NCI-H2171 (cell line): ENCODE measurements at regions not wholly inside any gene's neighbourhood (a gene's known extent, or its start where the extent isn't known, plus 50 kb on each side); places are given as distances from the start of the nearest gene placed in this dataset.
"Not testable (repeated sequence)": the region's sequence is repeated elsewhere in the genome, so short reads cannot be mapped to it uniquely, and the experiment has no call there.

ENCODE experiments used
- DNase-seq: peaks from one replicate; lab custom pipeline; 2025; lab: John Stamatoyannopoulos, UW

DNA sequence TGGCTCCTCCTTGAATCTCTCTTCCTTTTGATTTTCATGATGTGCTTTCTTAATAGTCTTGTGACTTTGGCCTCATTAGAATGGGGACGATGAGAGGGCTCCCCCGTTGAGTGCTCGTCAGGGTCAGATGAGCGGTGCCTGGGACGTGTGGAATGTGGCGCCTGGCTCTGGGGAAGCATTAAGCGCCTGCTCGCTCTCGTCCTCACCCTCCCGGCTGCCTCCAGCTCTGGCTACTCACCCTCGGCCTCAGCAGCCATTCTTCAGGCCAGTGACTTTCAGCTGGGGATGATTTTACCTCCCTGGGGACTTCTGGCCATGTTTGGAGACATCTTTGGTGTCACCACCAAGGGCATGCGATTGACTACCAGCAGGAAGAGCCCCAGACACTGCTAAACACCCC, 69.7 kb downstream of the RPS6KA4 start:
- no peak for DNase-seq

GRCh38 chr11:64429970-64430369, 71.0 kb downstream of the RPS6KA4 start:
- no peak for DNase-seq

GRCh38 chr11:64430645-64431044, 71.7 kb downstream of the RPS6KA4 start:
- no peak for DNase-seq

DNA sequence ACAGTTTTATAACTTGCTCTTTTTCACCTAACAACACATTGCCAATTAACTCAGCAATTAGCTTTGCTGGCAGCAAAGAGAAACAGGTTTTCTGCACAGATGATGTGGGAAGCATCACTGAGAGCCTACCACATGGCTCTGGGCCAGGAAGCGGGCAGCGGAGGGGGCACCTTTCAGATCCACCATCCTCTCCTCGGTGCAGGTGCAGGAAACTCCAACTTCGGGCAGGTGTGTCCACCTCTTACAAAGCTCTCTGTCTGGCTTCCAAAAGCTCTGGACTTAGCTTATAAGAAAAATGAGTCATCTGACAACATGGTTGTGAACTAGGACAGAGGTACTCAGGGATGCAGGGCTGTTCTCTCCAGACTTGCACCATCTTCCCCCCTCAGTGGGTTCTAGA, 77.0 kb downstream of the RPS6KA4 start:
- DNase-seq: no peak

DNA sequence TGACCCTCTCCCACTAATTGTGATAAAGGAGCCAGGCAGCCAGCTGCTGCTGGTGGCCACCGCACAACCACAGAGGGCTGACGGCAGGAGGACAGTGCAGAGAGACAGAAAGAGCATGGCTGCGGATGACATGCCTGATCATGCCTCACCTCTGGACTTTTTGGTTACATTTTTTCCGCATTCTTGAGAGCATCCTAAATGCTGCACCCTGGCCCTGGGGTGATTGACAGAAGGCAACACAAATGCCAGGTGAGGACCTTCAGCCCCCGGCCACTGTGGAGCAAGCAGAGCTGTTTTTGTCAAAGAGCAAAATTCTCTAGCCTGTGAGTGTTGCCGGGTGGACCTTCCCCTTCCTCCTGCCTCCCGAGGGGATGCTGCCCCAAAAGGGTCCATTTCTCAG, 78.5 kb downstream of the RPS6KA4 start:
- no peak for DNase-seq

GRCh38 chr11:64438986-64439771, 80.2 kb downstream of the RPS6KA4 start:
- DNase-seq: no peak

GRCh38 chr11:64439772-64440491, 81.0 kb downstream of the RPS6KA4 start:
- not testable (repeated sequence) for DNase-seq

DNA sequence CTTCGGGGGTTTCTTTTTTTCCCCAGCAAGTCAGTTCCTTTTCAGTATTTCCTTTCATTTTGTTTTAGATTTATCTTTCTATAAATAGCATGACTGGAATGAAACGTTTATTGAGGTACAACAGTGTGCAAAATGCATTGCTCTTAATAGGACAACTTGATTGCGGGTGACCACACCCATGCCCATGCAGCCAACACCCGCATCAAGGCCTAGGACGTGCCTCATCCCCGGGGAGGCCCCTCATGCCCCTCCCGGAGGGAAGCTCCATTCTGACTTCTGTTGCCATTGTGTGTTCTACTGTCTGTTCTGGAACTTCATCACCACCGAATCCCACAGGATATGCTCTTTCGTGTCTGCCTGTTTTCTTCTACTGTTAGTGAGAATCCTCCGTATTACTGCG, 82.2 kb downstream of the RPS6KA4 start:
- no peak for DNase-seq

DNA sequence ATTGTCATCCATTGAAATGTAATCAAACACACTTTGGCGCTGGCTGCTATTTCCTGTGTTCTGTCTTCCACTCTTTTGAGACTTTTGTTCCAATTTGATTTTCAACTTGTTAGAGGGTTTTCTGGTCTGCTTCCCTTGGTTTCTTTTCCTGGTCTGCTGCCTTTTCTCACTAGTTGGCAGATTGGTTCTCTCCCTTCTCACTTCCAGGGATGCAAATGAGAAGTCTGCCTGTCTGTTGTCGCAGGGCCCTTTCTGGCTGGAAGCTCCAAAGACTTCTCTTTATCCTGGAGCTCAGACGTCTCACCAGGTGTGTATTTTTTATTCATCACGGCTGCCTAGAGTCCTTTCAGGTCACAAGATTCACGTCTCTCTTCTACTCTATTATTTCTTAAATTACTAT, 84.0 kb downstream of the RPS6KA4 start:
- DNase-seq: no peak

DNA sequence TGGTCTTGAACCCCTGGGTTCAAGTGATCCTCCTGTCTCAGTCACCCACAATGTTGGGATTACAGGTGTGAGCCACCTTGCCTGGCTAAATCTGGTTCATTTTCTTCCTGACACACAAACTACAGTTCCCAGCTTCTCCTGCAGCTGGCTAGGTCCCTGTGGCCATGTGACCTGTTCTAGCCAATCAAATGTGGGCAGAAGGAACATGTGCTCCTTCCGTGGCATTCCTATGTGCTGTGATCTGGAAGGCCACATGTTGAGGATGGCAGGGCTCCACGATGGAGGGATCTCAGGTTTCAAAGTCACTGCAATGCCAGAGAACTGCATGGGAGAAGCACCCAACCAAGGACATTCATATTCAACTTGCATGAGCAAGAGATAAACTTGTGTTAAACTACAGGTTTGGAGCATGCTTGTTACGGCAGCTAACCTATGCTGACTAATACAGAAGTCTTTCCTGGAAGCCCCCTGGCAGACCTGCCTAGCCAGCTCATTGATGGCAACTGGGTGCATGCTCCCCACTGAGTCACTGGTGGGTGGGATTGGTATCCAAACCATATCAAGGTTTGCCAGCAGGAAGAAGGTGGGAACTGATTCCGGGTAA, 86.0 kb downstream of the RPS6KA4 start:
- peak; percentile 67 for DNase-seq

- DNase-seq: no peak
Measured at GRCh38 chr11:64445651-64446050, 86.7 kb downstream of the RPS6KA4 start.

DNA sequence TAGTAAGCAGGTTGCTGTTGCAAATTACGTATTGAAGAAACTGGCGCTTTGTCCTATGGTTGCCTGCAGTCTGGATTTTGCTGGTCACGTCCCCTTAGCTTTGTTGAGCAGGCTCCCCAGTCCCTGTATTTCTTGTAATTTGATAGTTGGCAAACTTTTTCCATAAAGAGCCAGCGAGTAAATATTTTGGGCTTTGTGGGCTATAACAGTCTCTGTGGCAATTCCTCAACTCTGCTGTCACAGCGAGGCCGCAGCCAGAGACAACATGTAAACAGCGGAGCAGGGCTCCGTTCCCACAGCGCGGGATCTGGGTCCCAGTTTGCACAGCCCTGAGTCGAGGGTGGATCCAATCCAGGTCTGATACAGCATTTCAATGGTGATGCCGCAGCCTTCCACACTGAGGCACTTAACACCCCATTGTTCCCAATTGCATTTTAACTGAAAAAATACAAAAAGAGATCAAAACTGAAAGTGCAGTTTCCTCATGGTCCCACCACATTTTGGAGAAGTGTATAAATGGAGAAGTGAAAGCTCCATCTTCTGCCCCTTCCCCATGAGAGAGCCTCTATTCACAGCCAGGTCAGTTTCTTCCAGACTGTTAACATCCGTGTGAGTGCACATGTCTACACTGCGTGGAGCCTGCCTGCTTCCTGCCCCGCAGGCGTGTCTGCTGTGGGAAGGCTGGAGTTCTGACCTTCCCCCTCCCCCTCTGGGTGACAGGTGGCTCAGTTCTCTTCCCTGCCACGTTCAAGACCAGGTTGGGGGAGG, 89.1 kb downstream of the RPS6KA4 start:
- DNase-seq: peak; percentile 31

GRCh38 chr11:64448599-64449380, 89.8 kb downstream of the RPS6KA4 start:
- peak; percentile 66 for DNase-seq

GRCh38 chr11:64449381-64450167, 90.6 kb downstream of the RPS6KA4 start:
- DNase-seq: peak; percentile 82

GRCh38 chr11:64450168-64450560, 91.2 kb downstream of the RPS6KA4 start:
- DNase-seq: no peak

DNA sequence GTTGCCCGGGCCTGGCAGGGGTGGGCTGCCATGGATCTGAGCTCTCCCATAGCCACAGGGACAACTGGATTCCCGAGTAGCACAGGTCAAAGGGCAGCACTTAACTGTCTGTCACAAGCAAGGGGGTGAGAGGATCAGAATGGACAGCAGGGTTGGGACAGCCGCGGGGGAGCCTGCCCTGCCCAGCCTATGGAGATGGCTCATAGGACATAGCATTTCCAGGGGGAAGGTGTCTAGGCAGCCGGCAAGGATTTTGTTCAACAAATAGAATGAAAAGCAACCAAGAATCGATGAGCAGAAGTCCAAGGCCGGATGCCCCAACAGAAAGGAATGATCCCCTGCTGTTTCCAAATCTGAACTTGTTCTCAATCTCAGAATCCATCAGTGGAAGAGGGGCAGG, 92.9 kb downstream of the RPS6KA4 start:
- DNase-seq: no peak

- DNase-seq: no peak
Measured at GRCh38 chr11:64453466-64453865, 94.5 kb downstream of the RPS6KA4 start.

GRCh38 chr11:64455456-64456261, 96.7 kb downstream of the RPS6KA4 start:
- DNase-seq: no peak

GRCh38 chr11:64456509-64457320, 97.8 kb downstream of the RPS6KA4 start:
- DNase-seq: no peak
